HS-27A (cell line): ENCODE measurements at regions not wholly inside any gene's neighbourhood (a gene's known extent, or its start where the extent isn't known, plus 50 kb on each side); places are given as distances from the start of the nearest gene placed in this dataset.
"Not testable (repeated sequence)": the region's sequence is repeated elsewhere in the genome, so short reads cannot be mapped to it uniquely, and the experiment has no call there.

Source experiments
- DNase-seq: peaks from one replicate; pipeline ENCODE4 v3.0.0-alpha.2; 2012; ENCODE audit warnings: low read depth, missing footprints

- no peak for DNase-seq
Measured at GRCh38 chr9:34793428-34793827, 83.5 kb upstream of the CCL21 start.

GRCh38 chr9:34783951-34784487, 74.1 kb upstream of the CCL21 start:
- DNase-seq: no peak

- DNase-seq: no peak
Measured at GRCh38 chr9:34782372-34782771, 72.4 kb upstream of the CCL21 start.

- DNase-seq: no peak
Measured at GRCh38 chr9:34777666-34778065, 67.7 kb upstream of the CCL21 start.

- no peak for DNase-seq
Measured at GRCh38 chr9:34773955-34774354, 64.0 kb upstream of the CCL21 start.

GRCh38 chr9:34773306-34773910, 63.5 kb upstream of the CCL21 start:
- no peak for DNase-seq

GRCh38 chr9:34771007-34771406, 61.1 kb upstream of the CCL21 start:
- no peak for DNase-seq

- not testable (repeated sequence) for DNase-seq
Measured at GRCh38 chr9:34767087-34767486, 57.2 kb upstream of the CCL21 start.

GRCh38 chr9:34760196-34761040, 50.5 kb upstream of the CCL21 start:
- DNase-seq: not testable (repeated sequence)
